ENCODE measurements at regions not wholly inside any gene's neighbourhood (a gene's known extent, or its start where the extent isn't known, plus 50 kb on each side); places are given as distances from the start of the nearest gene placed in this dataset.
"Not testable (repeated sequence)": the region's sequence is repeated elsewhere in the genome, so short reads cannot be mapped to it uniquely, and the experiment has no call there.

GRCh38 chr6:160804639-160805038 lies 102.6 kb downstream of the PLG start:
- no peak for DNase-seq (ENCODE audit: low read depth in 2 of 3, low spot score in 1 of 3)

GRCh38 chr6:160808263-160808662 lies 106.2 kb downstream of the PLG start:
- DNase-seq (ENCODE audit: low read depth in 2 of 3, low spot score in 1 of 3), result no peak

GRCh38 chr6:160810238-160810637 lies 108.2 kb downstream of the PLG start:
- no peak for DNase-seq (ENCODE audit: low read depth in 2 of 3, low spot score in 1 of 3)

GRCh38 chr6:160812097-160812496 lies 110.1 kb downstream of the PLG start:
- no peak for DNase-seq (ENCODE audit: low read depth in 2 of 3, low spot score in 1 of 3)

- no peak for DNase-seq (ENCODE audit: low read depth in 2 of 3, low spot score in 1 of 3)
Measured at GRCh38 chr6:160818934-160819333, 116.9 kb downstream of the PLG start.

GRCh38 chr6:160820661-160821060 lies 118.6 kb downstream of the PLG start:
- not testable (repeated sequence) for DNase-seq (ENCODE audit: low read depth in 2 of 3, low spot score in 1 of 3)

- no peak for DNase-seq (ENCODE audit: low read depth in 2 of 3, low spot score in 1 of 3)
Measured at GRCh38 chr6:160831739-160832138, 129.7 kb downstream of the PLG start.

- DNase-seq (ENCODE audit: low read depth in 2 of 3, low spot score in 1 of 3), result no peak
Measured at GRCh38 chr6:160832422-160832821, 130.4 kb downstream of the PLG start.

GRCh38 chr6:160837146-160837545 lies 135.1 kb downstream of the PLG start:
- DNase-seq (ENCODE audit: low read depth in 2 of 3, low spot score in 1 of 3), result no peak

- DNase-seq (ENCODE audit: low read depth in 2 of 3, low spot score in 1 of 3), result no peak
Measured at GRCh38 chr6:160851031-160851430, 140.5 kb upstream of the MAP3K4 start.

- no peak for DNase-seq (ENCODE audit: low read depth in 2 of 3, low spot score in 1 of 3)
Measured at GRCh38 chr6:160853946-160854345, 137.6 kb upstream of the MAP3K4 start.

GRCh38 chr6:160858886-160859285 lies 132.7 kb upstream of the MAP3K4 start:
- no peak for DNase-seq (ENCODE audit: low read depth in 2 of 3, low spot score in 1 of 3)

GRCh38 chr6:160859822-160860221 lies 131.7 kb upstream of the MAP3K4 start:
- no peak for DNase-seq (ENCODE audit: low read depth in 2 of 3, low spot score in 1 of 3)

GRCh38 chr6:160861824-160862223 lies 129.7 kb upstream of the MAP3K4 start:
- no peak for DNase-seq (ENCODE audit: low read depth in 2 of 3, low spot score in 1 of 3)

- DNase-seq (ENCODE audit: low read depth in 2 of 3, low spot score in 1 of 3), result no peak
Measured at GRCh38 chr6:160863782-160864181, 127.8 kb upstream of the MAP3K4 start.

GRCh38 chr6:160871320-160871719 lies 120.2 kb upstream of the MAP3K4 start:
- DNase-seq (ENCODE audit: low read depth in 2 of 3, low spot score in 1 of 3), result no peak

GRCh38 chr6:160881148-160881808 lies 110.3 kb upstream of the MAP3K4 start:
- DNase-seq (ENCODE audit: low read depth in 2 of 3, low spot score in 1 of 3), result no peak

- no peak for DNase-seq (ENCODE audit: low read depth in 2 of 3, low spot score in 1 of 3)
Measured at GRCh38 chr6:160882006-160882405, 109.6 kb upstream of the MAP3K4 start.

GRCh38 chr6:160882791-160883279 lies 108.7 kb upstream of the MAP3K4 start:
- DNase-seq (ENCODE audit: low read depth in 2 of 3, low spot score in 1 of 3), result no peak

- DNase-seq (ENCODE audit: low read depth in 2 of 3, low spot score in 1 of 3), result no peak
Measured at GRCh38 chr6:160883560-160883959, 108.0 kb upstream of the MAP3K4 start.

GRCh38 chr6:160883999-160884398 lies 107.6 kb upstream of the MAP3K4 start:
- DNase-seq (ENCODE audit: low read depth in 2 of 3, low spot score in 1 of 3), result no peak

GRCh38 chr6:160889148-160889547 lies 102.4 kb upstream of the MAP3K4 start:
- DNase-seq (ENCODE audit: low read depth in 2 of 3, low spot score in 1 of 3), result not testable (repeated sequence)

- DNase-seq (ENCODE audit: low read depth in 2 of 3, low spot score in 1 of 3), result no peak
Measured at GRCh38 chr6:160891690-160892089, 99.9 kb upstream of the MAP3K4 start.
